Suprapubic skin (tissue), 4 donors: ENCODE measurements at regions not wholly inside any gene's neighbourhood (a gene's known extent, or its start where the extent isn't known, plus 50 kb on each side); places are given as distances from the start of the nearest gene placed in this dataset.

Source experiments
- DNase-seq, 2 donors: peaks; one replicate each; pipeline ENCODE4 v3.0.0-alpha.2; 2019; ENCODE audit warnings: low spot score in 2 of 2
- H3K27ac ChIP-seq: fragments of 200-600 bp; sonication (generic); one replicate; pipeline ENCODE4 v1.5.1; 2019
- H3K27me3 ChIP-seq: fragments of 200-600 bp; sonication (generic); one replicate; pipeline ENCODE4 v1.5.1; 2019
- H3K36me3 ChIP-seq: fragments of 200-600 bp; sonication (generic); one replicate; pipeline ENCODE4 v1.5.1; 2019
- H3K4me1 ChIP-seq: fragments of 200-600 bp; sonication (generic); one replicate; pipeline ENCODE4 v1.5.1; 2019
- H3K4me3 ChIP-seq: fragments of 200-600 bp; sonication (generic); one replicate; pipeline ENCODE4 v1.5.1; 2019; ENCODE audit warnings: mild to moderate bottlenecking
- H3K9me3 ChIP-seq: fragments of 200-600 bp; sonication (generic); one replicate; pipeline ENCODE4 v1.5.1; 2019
- EP300 ChIP-seq: sonication (generic); formaldehyde crosslinking; IDR thresholded peaks from one replicate; pipeline ENCODE4 v1.6.1; 2017; ENCODE audit warnings: antibody characterized with exemption
- POLR2A ChIP-seq, 2 donors: fragments of 450-650 bp; IDR thresholded peaks; one replicate each; pipeline ENCODE4 v1.6.1; 2017; ENCODE audit warnings: antibody characterized with exemption in 2 of 2, mild to moderate bottlenecking in 2 of 2, moderate library complexity in 2 of 2
- POLR2AphosphoS5 ChIP-seq, 3 donors: sonication (generic); formaldehyde crosslinking; IDR thresholded peaks; one replicate each; pipeline ENCODE4 v1.6.1; 2017; ENCODE audit warnings: antibody characterized with exemption in 3 of 3
- WGBS: methylation state at CpG from one replicate; pipeline ENCODE4 v1.1.5; 2018; 5-methylcytosine and 5-hydroxymethylcytosine counted together
- TF ChIP-seq, protein P1 (sequence below), 2 donors: fragments of 200-600 bp in 1 of 2; fragments of 450-650 bp in 1 of 2; sonication (generic) in 1 of 2; IDR thresholded peaks; one replicate each; pipeline ENCODE4 v1.5.1; 2016 to 2019; ENCODE audit warnings: antibody characterized with exemption in 2 of 2, mild to moderate bottlenecking in 1 of 2, moderate library complexity in 1 of 2

DNA sequence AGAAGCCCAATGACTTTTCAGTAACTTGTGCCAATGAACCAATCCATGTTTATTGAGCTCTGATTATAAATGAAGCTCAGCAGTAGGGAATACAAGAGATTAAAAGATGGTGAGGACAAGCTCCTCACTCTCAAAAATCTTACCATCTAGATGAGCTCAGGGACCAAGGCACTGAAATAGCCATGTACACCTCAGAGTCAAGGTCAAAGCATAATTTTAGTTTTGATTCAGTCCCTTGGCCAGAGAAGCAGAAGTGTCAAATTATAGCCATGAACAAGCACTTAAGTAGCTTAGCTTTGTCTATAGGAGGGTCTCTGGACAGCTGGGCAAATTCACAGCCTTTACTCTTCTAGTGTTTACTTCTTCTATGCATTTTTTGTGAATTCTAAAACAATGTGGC, 131.0 kb upstream of the DTNBP1 start:
- no peaks in the 10 kb centered on the region for H3K9me3 ChIP-seq
- H3K27me3 ChIP-seq = no peaks in the 10 kb centered on the region
- DNase-seq = no peak
- H3K4me3 ChIP-seq = no peak overlapping the region
- H3K4me1 ChIP-seq = peaks cover 6% of the 10 kb centered on the region
- TF ChIP-seq EP300 = no peak
- TF ChIP-seq POLR2AphosphoS5 (IDR thresholded peaks at IDR 0.05) = no peak
- TF ChIP-seq, protein P1, sequence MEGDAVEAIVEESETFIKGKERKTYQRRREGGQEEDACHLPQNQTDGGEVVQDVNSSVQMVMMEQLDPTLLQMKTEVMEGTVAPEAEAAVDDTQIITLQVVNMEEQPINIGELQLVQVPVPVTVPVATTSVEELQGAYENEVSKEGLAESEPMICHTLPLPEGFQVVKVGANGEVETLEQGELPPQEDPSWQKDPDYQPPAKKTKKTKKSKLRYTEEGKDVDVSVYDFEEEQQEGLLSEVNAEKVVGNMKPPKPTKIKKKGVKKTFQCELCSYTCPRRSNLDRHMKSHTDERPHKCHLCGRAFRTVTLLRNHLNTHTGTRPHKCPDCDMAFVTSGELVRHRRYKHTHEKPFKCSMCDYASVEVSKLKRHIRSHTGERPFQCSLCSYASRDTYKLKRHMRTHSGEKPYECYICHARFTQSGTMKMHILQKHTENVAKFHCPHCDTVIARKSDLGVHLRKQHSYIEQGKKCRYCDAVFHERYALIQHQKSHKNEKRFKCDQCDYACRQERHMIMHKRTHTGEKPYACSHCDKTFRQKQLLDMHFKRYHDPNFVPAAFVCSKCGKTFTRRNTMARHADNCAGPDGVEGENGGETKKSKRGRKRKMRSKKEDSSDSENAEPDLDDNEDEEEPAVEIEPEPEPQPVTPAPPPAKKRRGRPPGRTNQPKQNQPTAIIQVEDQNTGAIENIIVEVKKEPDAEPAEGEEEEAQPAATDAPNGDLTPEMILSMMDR (IDR thresholded peaks at IDR 0.05) = no peak
- no peak for TF ChIP-seq POLR2A (IDR thresholded peaks at IDR 0.05)
- H3K36me3 ChIP-seq = no peaks in the 10 kb centered on the region
- H3K27ac ChIP-seq = no peak overlapping the region

DNA sequence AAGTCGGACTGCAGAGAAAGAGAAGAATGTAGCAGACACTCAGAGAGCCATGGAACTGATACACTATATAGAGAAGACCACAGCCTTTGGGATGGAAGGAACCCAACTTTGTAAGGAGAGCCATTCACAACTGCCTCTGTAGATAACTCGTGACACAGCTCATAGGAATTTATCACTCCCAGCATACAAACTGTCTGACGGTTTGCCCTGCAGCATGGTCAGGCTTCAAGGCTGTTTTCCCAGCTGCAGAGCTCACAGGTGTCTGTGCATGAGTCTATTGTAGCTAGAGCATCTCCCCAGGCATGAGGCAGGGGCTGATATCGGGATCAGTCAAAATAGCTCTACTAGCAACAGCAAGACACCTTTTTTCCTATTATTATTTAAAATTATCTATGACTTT, 130.5 kb upstream of the DTNBP1 start:
- H3K27ac ChIP-seq = no peak overlapping the region
- DNase-seq = no peak
- H3K9me3 ChIP-seq = no peaks in the 10 kb centered on the region
- H3K36me3 ChIP-seq = no peaks in the 10 kb centered on the region
- peaks cover 6% of the 10 kb centered on the region for H3K4me1 ChIP-seq
- H3K27me3 ChIP-seq = no peaks in the 10 kb centered on the region
- no peak for TF ChIP-seq POLR2A (IDR thresholded peaks at IDR 0.05)
- TF ChIP-seq, protein P1 (IDR thresholded peaks at IDR 0.05) = no peak
- no peak for TF ChIP-seq EP300
- no peak for TF ChIP-seq POLR2AphosphoS5 (IDR thresholded peaks at IDR 0.05)
- no peak overlapping the region for H3K4me3 ChIP-seq
- 64% methylated on average over 4 of the region's 4 CpGs for WGBS

DNA sequence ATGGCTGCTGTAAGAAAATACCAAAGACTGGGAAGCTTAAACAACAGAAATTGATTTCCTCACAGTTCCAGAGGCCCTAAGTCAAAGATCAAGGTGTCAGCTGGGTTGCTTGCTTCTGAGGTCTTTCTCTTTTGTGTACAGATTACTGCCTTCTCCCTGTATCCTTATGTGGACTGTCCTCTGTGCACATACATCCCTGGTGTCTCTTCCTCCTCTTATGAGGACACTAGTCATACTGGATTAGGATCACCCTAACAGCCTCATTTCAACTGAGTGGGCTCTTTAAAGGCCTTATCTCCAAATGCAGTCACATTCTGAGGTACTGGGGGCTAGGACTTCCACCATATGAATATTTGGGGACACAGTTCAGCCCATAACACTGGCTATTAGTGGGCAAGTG, 130.0 kb upstream of the DTNBP1 start:
- H3K36me3 ChIP-seq = no peaks in the 10 kb centered on the region
- no peaks in the 10 kb centered on the region for H3K27me3 ChIP-seq
- no peak for DNase-seq
- H3K9me3 ChIP-seq = no peaks in the 10 kb centered on the region
- peaks cover 6% of the 10 kb centered on the region for H3K4me1 ChIP-seq
- TF ChIP-seq, protein P1 (IDR thresholded peaks at IDR 0.05) = no peak
- TF ChIP-seq POLR2A (IDR thresholded peaks at IDR 0.05) = no peak
- H3K4me3 ChIP-seq = no peak overlapping the region
- H3K27ac ChIP-seq = no peak overlapping the region

DNA sequence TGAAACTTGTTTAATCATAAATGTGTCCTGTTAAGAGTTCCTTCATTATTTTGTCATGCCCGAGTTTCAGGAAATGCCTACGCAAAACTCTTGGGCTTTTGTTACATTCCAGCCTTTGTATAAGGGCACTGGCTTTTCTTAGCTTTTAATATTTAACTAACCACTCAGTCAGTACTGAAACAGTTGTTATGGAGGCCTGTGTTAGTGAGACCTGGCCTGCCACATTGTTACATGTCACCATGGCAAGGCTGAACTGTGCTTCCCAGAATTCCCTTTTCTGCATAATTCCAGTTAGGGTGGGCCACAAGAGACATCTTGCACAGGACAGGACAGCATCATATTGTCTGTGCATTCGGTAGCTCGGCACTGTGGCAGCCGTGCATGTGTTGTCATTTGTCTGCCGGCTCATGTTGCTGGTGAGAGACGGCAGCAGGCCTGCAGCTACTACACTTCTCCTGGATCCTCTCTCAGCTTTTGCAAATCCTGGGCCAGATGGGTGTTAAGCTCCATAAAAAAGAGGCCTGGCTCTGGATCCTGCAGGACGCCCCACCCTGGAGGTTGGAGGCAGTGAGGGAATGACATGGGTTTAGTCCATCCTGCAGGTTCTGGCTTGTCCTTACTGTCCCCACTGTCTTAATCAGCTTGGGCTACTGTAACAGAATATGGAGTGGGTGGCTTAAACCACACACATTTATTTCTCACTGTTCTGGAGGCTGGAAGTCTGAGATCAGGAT, 128.8 kb upstream of the DTNBP1 start:
- no peak for DNase-seq
- TF ChIP-seq POLR2A (IDR thresholded peaks at IDR 0.05) (no peak), POLR2AphosphoS5 (IDR thresholded peaks at IDR 0.05) (no peak), EP300 (no peak)
- TF ChIP-seq, protein P1 (IDR thresholded peaks at IDR 0.05) = no peak
- Histone ChIP-seq H3K4me3 (no peak overlapping the region), H3K4me1 (peaks cover 6% of the 10 kb centered on the region), H3K36me3 (no peaks in the 10 kb centered on the region), H3K9me3 (no peaks in the 10 kb centered on the region), H3K27ac (no peak overlapping the region), H3K27me3 (no peaks in the 10 kb centered on the region)
- 70% methylated on average over 6 of the region's 8 CpGs for WGBS

DNA sequence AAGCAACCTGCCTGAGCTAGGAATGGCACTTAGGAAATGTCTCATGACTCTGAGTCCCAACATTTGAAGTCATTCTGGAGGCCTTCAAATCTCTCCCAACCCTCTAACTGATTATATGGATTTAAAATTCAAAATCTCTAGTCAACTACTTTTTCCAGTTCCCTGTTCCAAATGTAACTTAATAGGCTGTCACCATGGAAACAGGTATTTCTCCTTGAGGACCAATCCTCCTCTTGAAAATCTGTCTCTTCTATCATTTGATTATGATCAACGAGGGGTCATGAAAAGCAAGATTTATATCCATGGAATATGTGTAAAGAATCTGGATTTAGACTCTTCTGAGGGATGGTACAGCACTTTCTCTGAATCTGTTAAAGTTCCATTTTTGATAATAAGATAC, 127.3 kb upstream of the DTNBP1 start:
- DNase-seq = no peak
- Histone ChIP-seq H3K9me3 (no peaks in the 10 kb centered on the region), H3K27me3 (no peaks in the 10 kb centered on the region), H3K4me3 (no peak overlapping the region), H3K36me3 (no peaks in the 10 kb centered on the region), H3K4me1 (peaks cover 6% of the 10 kb centered on the region), H3K27ac (no peak overlapping the region)
- TF ChIP-seq POLR2AphosphoS5 (IDR thresholded peaks at IDR 0.05) = no peak
- TF ChIP-seq EP300 = no peak
- TF ChIP-seq POLR2A (IDR thresholded peaks at IDR 0.05) = no peak
- TF ChIP-seq, protein P1 (IDR thresholded peaks at IDR 0.05) = no peak
- 90% methylated on average over 1 of the region's 1 CpG for WGBS
